SJCRH30 (cell line): ENCODE measurements at regions not wholly inside any gene's neighbourhood (a gene's known extent, or its start where the extent isn't known, plus 50 kb on each side); places are given as distances from the start of the nearest gene placed in this dataset.
"Not testable (repeated sequence)": the region's sequence is repeated elsewhere in the genome, so short reads cannot be mapped to it uniquely, and the experiment has no call there.

Experiments used
- DNase-seq, 2 experiments: peaks; one replicate each; pipeline ENCODE4 v3.0.0-alpha.2; 2015 to 2020
- H3K27ac ChIP-seq: fragments of 250-450 bp; sonication (Bioruptor Pico); 2 replicates; pipeline ENCODE4 v1.5.1; 2020; ENCODE audit warnings: mild to moderate bottlenecking, moderate library complexity
- H3K27me3 ChIP-seq: fragments of 250-450 bp; sonication (Bioruptor Pico); 2 replicates; pipeline ENCODE4 v1.5.1; 2020; ENCODE audit warnings: mild to moderate bottlenecking, moderate library complexity
- H3K36me3 ChIP-seq: fragments of 250-450 bp; sonication (Bioruptor Pico); 2 replicates; pipeline ENCODE4 v1.5.1; 2020; ENCODE audit warnings: mild to moderate bottlenecking, moderate library complexity
- H3K4me1 ChIP-seq: fragments of 250-450 bp; sonication (Bioruptor Pico); 2 replicates; pipeline ENCODE4 v1.5.1; 2020; ENCODE audit warnings: mild to moderate bottlenecking, moderate library complexity
- H3K4me3 ChIP-seq: fragments of 250-450 bp; sonication (Bioruptor Pico); 2 replicates; pipeline ENCODE4 v1.5.1; 2020; ENCODE audit warnings: mild to moderate bottlenecking, moderate library complexity
- H3K9me3 ChIP-seq: fragments of 250-450 bp; sonication (Bioruptor Pico); replicated peaks from 2 replicates; pipeline ENCODE4 v1.5.1; 2020; ENCODE audit warnings: mild to moderate bottlenecking, moderate library complexity

DNA sequence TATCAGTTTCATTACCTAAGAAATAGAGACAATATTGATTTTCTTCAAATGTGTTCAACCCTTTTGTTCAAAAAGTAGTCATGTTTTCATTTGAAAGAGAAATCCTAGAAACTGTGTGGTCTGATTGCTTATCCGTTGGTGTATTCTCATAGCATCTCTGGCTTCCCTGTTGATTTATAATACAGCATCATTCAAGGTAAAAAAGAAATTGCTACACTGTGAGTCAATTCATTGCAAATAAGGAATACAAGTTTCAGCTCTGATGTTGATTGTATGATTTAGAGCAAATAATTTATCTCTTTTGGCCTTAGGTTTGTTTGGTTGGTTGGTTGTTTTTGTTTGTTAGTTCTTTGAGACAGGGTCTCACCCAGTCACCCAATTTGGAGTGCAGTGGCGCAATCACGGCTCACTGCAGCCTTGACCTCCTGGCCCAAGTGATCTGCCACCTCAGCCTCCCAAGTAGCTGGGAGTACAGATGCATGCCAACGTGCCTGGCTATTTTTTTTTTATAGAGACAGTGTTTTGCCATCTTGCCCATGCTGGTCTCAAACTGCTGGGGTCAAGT lies 185.5 kb upstream of the TNFAIP3 start:
- Histone ChIP-seq H3K4me3 (no peak overlapping the region), H3K27me3 (no peaks in the 10 kb centered on the region), H3K9me3 (peaks cover 4% of the 10 kb centered on the region; the same call in 1 of the 2 replicates), H3K27ac (no peak overlapping the region), H3K4me1 (peaks cover 10% of the 10 kb centered on the region; the same call in 1 of the 2 replicates), H3K36me3 (no peaks in the 10 kb centered on the region)
- DNase-seq, result no peak

GRCh38 chr6:137682658-137683057 lies 184.4 kb upstream of the TNFAIP3 start:
- H3K36me3 ChIP-seq, H3K27me3 ChIP-seq, H3K9me3 ChIP-seq, H3K27ac ChIP-seq, DNase-seq, H3K4me3 ChIP-seq: not testable (repeated sequence)
- H3K4me1 ChIP-seq, result peaks cover 10% of the 10 kb centered on the region; the same call in 1 of the 2 replicates

DNA sequence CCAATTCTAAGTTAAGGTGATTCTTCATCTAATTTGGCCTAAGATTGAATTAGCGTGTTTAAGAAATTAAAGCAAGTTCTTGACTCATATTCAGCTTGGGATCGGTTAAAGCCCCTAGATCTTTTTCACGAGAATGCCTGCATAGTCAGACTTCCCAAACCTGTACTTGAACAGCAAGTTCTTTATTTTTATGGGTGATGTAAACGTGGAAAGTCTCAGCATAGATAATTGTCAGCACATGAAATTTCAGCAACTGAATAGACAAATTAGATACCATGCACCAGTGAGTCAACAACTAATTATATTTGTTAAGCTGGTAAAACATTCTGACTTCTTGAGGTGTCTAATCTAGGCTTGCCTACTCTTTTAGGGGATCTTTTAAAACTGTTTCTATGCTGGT lies 183.1 kb upstream of the TNFAIP3 start:
- Histone ChIP-seq H3K4me3 (no peak overlapping the region), H3K36me3 (no peaks in the 10 kb centered on the region), H3K9me3 (peaks cover 4% of the 10 kb centered on the region; the same call in 1 of the 2 replicates), H3K27me3 (no peaks in the 10 kb centered on the region), H3K4me1 (peaks cover 10% of the 10 kb centered on the region; the same call in 1 of the 2 replicates), H3K27ac (no peak overlapping the region)
- no peak for DNase-seq

DNA sequence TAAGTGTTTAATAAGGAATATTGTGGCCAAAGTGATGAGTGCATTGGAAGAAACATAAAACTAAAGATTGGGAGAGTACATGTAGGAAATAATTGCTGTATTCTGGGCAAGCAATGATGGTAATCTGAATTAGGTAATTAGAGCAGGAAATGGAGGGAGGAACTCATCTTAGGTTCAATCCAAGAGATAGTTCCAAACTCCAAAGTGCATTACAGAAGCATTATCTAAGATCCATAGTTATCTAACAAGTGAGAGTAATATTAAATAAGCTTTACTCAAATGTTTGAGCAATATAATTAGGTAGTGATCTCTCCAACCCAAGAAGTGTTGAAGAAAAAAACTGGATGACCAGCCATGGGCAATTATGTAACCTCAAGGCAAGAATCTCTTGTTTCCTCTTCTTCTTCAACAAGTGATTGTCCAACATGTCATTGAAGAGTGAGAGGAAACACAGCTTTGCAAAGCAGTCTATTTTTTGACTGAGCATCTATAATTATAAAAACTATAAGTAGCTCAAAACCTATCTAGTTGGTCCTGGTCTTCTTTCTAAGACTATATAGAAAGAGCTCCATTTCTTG lies 181.2 kb upstream of the TNFAIP3 start:
- H3K4me1 ChIP-seq, result peaks cover 10% of the 10 kb centered on the region; the same call in 1 of the 2 replicates
- no peak overlapping the region for H3K27ac ChIP-seq
- H3K4me3 ChIP-seq, result no peak overlapping the region
- DNase-seq, result no peak
- no peaks in the 10 kb centered on the region for H3K27me3 ChIP-seq
- H3K36me3 ChIP-seq, result no peaks in the 10 kb centered on the region
- peaks cover 4% of the 10 kb centered on the region; the same call in 1 of the 2 replicates for H3K9me3 ChIP-seq

- H3K36me3 ChIP-seq, result no peaks in the 10 kb centered on the region
- H3K4me1 ChIP-seq, result peaks cover 13% of the 10 kb centered on the region; the same call in 1 of the 2 replicates
- peaks cover 2% of the 10 kb centered on the region; the same call in 1 of the 2 replicates for H3K9me3 ChIP-seq
- no peaks in the 10 kb centered on the region for H3K27me3 ChIP-seq
- no peak overlapping the region for H3K4me3 ChIP-seq
- no peak overlapping the region for H3K27ac ChIP-seq
- no peak for DNase-seq
Measured at GRCh38 chr6:137687818-137688217, 179.2 kb upstream of the TNFAIP3 start.

- Histone ChIP-seq H3K36me3 (no peaks in the 10 kb centered on the region), H3K27me3 (no peaks in the 10 kb centered on the region), H3K27ac (no peak overlapping the region), H3K4me3 (no peak overlapping the region), H3K4me1 (peaks cover 16% of the 10 kb centered on the region; the same call in 1 of the 2 replicates), H3K9me3 (no peaks in the 10 kb centered on the region)
- DNase-seq, result no peak
Measured at GRCh38 chr6:137688230-137688971, 178.7 kb upstream of the TNFAIP3 start.

DNA sequence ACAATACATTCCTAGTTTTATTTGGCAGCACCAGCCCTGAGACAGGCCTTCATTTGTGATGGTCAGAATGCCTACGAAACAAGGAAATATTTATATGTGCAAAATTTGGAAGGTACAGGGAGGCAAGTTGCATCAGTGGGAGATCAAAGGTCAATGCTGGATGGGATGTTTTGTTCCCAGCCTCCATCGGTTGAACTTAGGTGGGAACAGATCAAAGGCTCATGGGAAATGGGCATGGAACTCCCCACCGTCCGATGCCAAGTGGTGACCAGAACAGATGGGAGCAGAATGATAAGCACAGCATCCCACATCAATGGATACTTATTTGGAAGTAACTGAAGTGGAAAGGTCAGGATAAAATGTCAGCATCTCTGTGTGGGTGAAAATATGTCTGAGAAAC lies 177.7 kb upstream of the TNFAIP3 start:
- no peaks in the 10 kb centered on the region for H3K36me3 ChIP-seq
- peaks cover 12% of the 10 kb centered on the region; the same call in 1 of the 2 replicates for H3K4me1 ChIP-seq
- DNase-seq, result no peak
- no peak overlapping the region for H3K4me3 ChIP-seq
- no peak overlapping the region for H3K27ac ChIP-seq
- H3K9me3 ChIP-seq, result no peaks in the 10 kb centered on the region
- H3K27me3 ChIP-seq, result no peaks in the 10 kb centered on the region

- H3K27ac ChIP-seq, result no peak overlapping the region
- DNase-seq, result no peak
- no peak overlapping the region for H3K4me3 ChIP-seq
- H3K27me3 ChIP-seq, result no peaks in the 10 kb centered on the region
- H3K9me3 ChIP-seq, result no peaks in the 10 kb centered on the region
- H3K4me1 ChIP-seq, result peaks cover 6% of the 10 kb centered on the region; the same call in 1 of the 2 replicates
- no peaks in the 10 kb centered on the region for H3K36me3 ChIP-seq
Measured at GRCh38 chr6:137690034-137690433, 177.0 kb upstream of the TNFAIP3 start.

- no peak for DNase-seq
- no peaks in the 10 kb centered on the region for H3K27me3 ChIP-seq
- H3K9me3 ChIP-seq, result no peaks in the 10 kb centered on the region
- H3K4me3 ChIP-seq, result no peak overlapping the region
- no peaks in the 10 kb centered on the region for H3K36me3 ChIP-seq
- H3K4me1 ChIP-seq, result peaks cover 6% of the 10 kb centered on the region; the same call in 1 of the 2 replicates
- H3K27ac ChIP-seq, result no peak overlapping the region
Measured at GRCh38 chr6:137690721-137691120, 176.3 kb upstream of the TNFAIP3 start.

DNA sequence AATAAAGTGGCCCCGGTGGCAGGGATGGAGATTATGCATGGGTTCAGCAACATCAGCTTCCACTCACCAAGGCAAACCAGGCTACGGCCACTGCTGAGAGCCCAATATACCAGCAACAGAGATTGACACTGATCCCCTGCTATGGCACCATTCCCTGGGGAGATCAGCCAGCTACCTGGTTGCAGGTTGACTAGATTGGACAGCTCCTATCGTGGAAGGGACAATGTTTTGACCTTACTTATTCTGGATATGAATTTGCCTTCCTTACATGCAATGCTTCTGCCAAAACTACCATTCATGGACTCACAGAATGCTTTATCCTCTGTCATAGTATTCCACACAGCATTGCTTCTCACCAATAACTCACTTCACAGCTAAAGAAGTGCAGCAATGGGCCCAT lies 174.8 kb upstream of the TNFAIP3 start:
- Histone ChIP-seq H3K4me1 (peaks cover 17% of the 10 kb centered on the region), H3K27me3 (no peaks in the 10 kb centered on the region), H3K4me3 (no peak overlapping the region), H3K27ac (no peak overlapping the region), H3K36me3 (no peaks in the 10 kb centered on the region), H3K9me3 (no peaks in the 10 kb centered on the region)
- DNase-seq, result no peak

DNA sequence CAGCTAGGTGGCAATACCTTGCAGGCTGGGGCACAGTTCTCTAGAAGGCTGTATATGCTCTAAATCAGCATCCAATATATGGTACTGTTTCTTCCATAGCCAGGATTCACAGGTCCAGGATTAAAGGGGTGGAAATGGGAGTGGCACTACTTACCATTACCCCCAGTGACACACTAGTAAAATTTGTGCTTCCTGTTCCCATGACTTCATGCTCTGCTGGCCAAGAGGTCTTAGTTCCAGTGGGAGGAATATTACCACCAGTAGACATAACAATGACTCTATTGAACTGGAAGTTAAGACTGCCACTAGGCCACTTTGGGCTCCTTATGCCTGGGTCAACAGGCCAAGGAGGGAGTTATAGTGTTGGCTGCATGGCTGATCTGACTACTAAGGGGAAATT lies 174.3 kb upstream of the TNFAIP3 start:
- peaks cover 20% of the 10 kb centered on the region for H3K4me1 ChIP-seq
- H3K27ac ChIP-seq, result no peak overlapping the region
- DNase-seq, result peak in 1 of 2 experiments; percentile 22
- H3K36me3 ChIP-seq, result no peaks in the 10 kb centered on the region
- H3K9me3 ChIP-seq, result no peaks in the 10 kb centered on the region
- no peaks in the 10 kb centered on the region for H3K27me3 ChIP-seq
- no peak overlapping the region for H3K4me3 ChIP-seq

DNA sequence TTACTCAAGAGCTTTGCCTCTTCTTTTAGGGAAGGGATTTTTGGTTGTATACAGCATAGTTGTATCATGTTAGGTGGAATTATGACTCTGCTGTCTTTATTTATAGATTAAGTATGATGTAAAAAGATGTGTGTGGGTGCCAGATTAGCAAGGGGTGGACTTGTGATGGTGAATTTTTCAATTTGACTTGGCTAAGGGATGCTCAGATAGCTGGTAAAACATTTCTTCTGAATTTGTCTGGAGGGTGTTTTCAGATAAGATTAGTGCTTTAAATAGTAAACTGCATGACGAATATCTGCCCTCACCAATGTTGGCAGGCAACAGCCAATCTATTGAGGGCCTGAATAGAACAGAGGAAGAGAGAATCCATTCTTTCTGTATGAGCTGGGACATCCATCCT lies 173.3 kb upstream of the TNFAIP3 start:
- peaks cover 28% of the 10 kb centered on the region for H3K4me1 ChIP-seq
- H3K27ac ChIP-seq, result no peak overlapping the region
- DNase-seq, result no peak
- H3K4me3 ChIP-seq, result no peak overlapping the region
- no peaks in the 10 kb centered on the region for H3K27me3 ChIP-seq
- H3K36me3 ChIP-seq, result no peaks in the 10 kb centered on the region
- H3K9me3 ChIP-seq, result no peaks in the 10 kb centered on the region

- no peak for DNase-seq
- Histone ChIP-seq H3K27me3 (no peaks in the 10 kb centered on the region), H3K27ac (peak overlapping the region; percentile 71), H3K4me3 (no peak overlapping the region), H3K4me1 (peaks cover 30% of the 10 kb centered on the region), H3K36me3 (no peaks in the 10 kb centered on the region), H3K9me3 (no peaks in the 10 kb centered on the region)
Measured at GRCh38 chr6:137696765-137697164, 170.3 kb upstream of the TNFAIP3 start.

- no peak overlapping the region for H3K4me3 ChIP-seq
- peak overlapping the region; percentile 71 for H3K27ac ChIP-seq
- H3K9me3 ChIP-seq, result no peaks in the 10 kb centered on the region
- peaks cover 30% of the 10 kb centered on the region for H3K4me1 ChIP-seq
- H3K36me3 ChIP-seq, result no peaks in the 10 kb centered on the region
- peak; percentile 84 to 88 for DNase-seq
- no peaks in the 10 kb centered on the region for H3K27me3 ChIP-seq
Measured at GRCh38 chr6:137697267-137697938, 169.7 kb upstream of the TNFAIP3 start.

DNA sequence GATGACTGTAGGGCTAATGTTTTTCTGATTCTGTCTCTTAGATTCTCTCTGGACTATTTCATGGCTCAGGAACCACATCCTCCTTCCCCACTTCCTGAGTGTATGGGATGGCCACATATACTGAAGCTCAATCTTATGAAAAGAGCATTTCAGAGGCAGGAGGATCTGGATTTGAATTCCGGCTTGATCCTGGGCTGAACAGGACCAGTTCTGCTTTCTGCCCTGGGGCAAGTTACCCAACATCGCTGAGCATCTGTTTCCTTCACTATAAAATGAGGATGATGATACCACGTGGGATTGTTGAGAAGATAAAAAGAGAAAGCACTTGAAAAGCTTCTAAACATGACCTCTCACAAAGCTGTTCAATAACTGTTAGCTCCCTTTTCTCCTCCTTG lies 168.4 kb upstream of the TNFAIP3 start:
- no peaks in the 10 kb centered on the region for H3K36me3 ChIP-seq
- no peak for DNase-seq
- H3K4me3 ChIP-seq, result no peak overlapping the region
- H3K27ac ChIP-seq, result no peak overlapping the region
- H3K4me1 ChIP-seq, result peaks cover 25% of the 10 kb centered on the region
- H3K9me3 ChIP-seq, result no peaks in the 10 kb centered on the region
- no peaks in the 10 kb centered on the region for H3K27me3 ChIP-seq
